ENCODE measurements at regions not wholly inside any gene's neighbourhood (a gene's known extent, or its start where the extent isn't known, plus 50 kb on each side); places are given as distances from the start of the nearest gene placed in this dataset.

DNA sequence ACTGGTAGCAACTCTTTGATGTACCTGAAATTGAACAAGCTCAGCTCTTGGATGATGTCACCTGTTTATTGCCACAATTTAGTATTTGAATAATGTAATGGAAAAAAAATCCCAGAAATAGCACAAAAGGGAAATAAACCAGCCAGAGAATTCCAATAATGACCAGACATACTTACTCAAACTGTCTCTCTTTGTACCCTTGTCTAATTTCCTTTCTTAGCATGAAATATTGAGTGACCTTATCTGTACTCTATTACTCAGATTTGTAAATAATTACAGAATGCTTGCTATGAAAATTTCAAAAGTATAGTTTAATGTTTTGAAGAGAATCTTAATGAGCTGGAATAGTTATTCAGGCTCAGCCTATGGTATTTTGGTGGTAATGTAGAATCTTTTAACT, 555.4 kb upstream of the SGO1 start:
- POLR2A ChIA-PET (ENCODE audit: unreplicated experiment) = no interaction called here

More for the DNA sequence above, 555.4 kb upstream of the SGO1 start:
- Histone ChIP-seq H2AFZ (replicated peaks; ENCODE audit: low read length, poor library complexity) (no peak overlapping the region), H2BK5ac (ENCODE audit: low read depth, low read length, poor library complexity, severe bottlenecking) (no peak overlapping the region), H3K23ac (ENCODE audit: low read depth, low read length) (no peak overlapping the region), H3K36me3 (ENCODE audit: control insufficient read depth, insufficient read depth, low read length) (no peaks in the 10 kb centered on the region), H3K56ac (ENCODE audit: extremely low read depth, insufficient read depth, low read length) (no peak overlapping the region), H3K9ac (ENCODE audit: low read depth, low read length) (no peak overlapping the region), H3K18ac (ENCODE audit: low read depth, low read length) (no peak overlapping the region), H3K79me1 (ENCODE audit: low read depth in 1 of 2, low read length in 2 of 2) (no peaks in the 10 kb centered on the region), H2BK20ac (ENCODE audit: low read depth, low read length) (no peak overlapping the region), H4K5ac (ENCODE audit: low read depth, low read length) (no peak overlapping the region), H2AK5ac (ENCODE audit: low read depth, low read length) (no peak overlapping the region), H4K91ac (ENCODE audit: insufficient read depth, low read depth, low read length) (no peak overlapping the region), H3K4me2 (ENCODE audit: low read depth, low read length) (no peak overlapping the region), H3K27me3 (ENCODE audit: control insufficient read depth, insufficient read depth, low read length) (no peaks in the 10 kb centered on the region), H3K27ac (ENCODE audit: insufficient read depth, low read length) (no peak overlapping the region), H2AK9ac (replicated peaks; ENCODE audit: low read depth, low read length, poor library complexity) (no peak overlapping the region), H3K9me1 (ENCODE audit: insufficient read depth, low read length) (no peaks in the 10 kb centered on the region), H3K4ac (ENCODE audit: low read depth, low read length) (no peak overlapping the region), H3K4me1 (ENCODE audit: control insufficient read depth, insufficient read depth, low read length) (no peaks in the 10 kb centered on the region), H4K8ac (ENCODE audit: low read depth in 2 of 2, low read length in 2 of 2) (no peak overlapping the region), H3K14ac (replicated peaks; ENCODE audit: low read depth, low read length) (no peak overlapping the region), H4K20me1 (ENCODE audit: insufficient read depth, low read length) (no peaks in the 10 kb centered on the region), H3K4me3 (ENCODE audit: insufficient read depth, low read depth, low read length) (no peak overlapping the region), H2BK120ac (ENCODE audit: low read depth, low read length) (no peak overlapping the region), H3K9me3 (ENCODE audit: control insufficient read depth, insufficient read depth, low read length) (no peaks in the 10 kb centered on the region), H2BK15ac (ENCODE audit: low read depth, low read length) (no peak overlapping the region)
- intact Hi-C loops (cut with micrococcal nuclease) = loop anchor here (10.0 kb wide), 1 partner anchor 227 kb away; no protein-coding TSS in a partner anchor
- ATAC-seq (ENCODE audit: low read depth) (no peak), DNase-seq (no peak)
- CTCF ChIA-PET = no interaction called here
- no TSS peak for BruUV-seq (replicated peaks)
- TF ChIP-seq RAD21 (IDR thresholded peaks at IDR 0.05; ENCODE audit: low read length) (no peak), MAFK (IDR thresholded peaks at IDR 0.05; ENCODE audit: low read depth, low read length) (no peak), RFX5 (IDR thresholded peaks at IDR 0.05; ENCODE audit: low read depth, low read length) (no peak), SMC3 (IDR thresholded peaks at IDR 0.05; ENCODE audit: low read depth, low read length) (no peak), BHLHE40 (IDR thresholded peaks at IDR 0.05; ENCODE audit: low read depth, low read length) (no peak)
- TF ChIP-seq, protein P1, sequence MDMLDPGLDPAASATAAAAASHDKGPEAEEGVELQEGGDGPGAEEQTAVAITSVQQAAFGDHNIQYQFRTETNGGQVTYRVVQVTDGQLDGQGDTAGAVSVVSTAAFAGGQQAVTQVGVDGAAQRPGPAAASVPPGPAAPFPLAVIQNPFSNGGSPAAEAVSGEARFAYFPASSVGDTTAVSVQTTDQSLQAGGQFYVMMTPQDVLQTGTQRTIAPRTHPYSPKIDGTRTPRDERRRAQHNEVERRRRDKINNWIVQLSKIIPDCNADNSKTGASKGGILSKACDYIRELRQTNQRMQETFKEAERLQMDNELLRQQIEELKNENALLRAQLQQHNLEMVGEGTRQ (IDR thresholded peaks at IDR 0.05; ENCODE audit: low read depth, low read length) = no peak
- TF ChIP-seq, protein P2, sequence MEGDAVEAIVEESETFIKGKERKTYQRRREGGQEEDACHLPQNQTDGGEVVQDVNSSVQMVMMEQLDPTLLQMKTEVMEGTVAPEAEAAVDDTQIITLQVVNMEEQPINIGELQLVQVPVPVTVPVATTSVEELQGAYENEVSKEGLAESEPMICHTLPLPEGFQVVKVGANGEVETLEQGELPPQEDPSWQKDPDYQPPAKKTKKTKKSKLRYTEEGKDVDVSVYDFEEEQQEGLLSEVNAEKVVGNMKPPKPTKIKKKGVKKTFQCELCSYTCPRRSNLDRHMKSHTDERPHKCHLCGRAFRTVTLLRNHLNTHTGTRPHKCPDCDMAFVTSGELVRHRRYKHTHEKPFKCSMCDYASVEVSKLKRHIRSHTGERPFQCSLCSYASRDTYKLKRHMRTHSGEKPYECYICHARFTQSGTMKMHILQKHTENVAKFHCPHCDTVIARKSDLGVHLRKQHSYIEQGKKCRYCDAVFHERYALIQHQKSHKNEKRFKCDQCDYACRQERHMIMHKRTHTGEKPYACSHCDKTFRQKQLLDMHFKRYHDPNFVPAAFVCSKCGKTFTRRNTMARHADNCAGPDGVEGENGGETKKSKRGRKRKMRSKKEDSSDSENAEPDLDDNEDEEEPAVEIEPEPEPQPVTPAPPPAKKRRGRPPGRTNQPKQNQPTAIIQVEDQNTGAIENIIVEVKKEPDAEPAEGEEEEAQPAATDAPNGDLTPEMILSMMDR (conservative IDR thresholded peaks at IDR 0.05; ENCODE audit: low read depth, low read length) = no peak
- in situ Hi-C loops (cut with MboI; ENCODE audit: low sequenced_read_pairs) = no loop called here
- dilution Hi-C loops (cut with HindIII; ENCODE audit: low sequenced_read_pairs, unreplicated experiment) = no loop called here
